HPDE6-E6E7 (cell line): ENCODE measurements at regions not wholly inside any gene's neighbourhood (a gene's known extent, or its start where the extent isn't known, plus 50 kb on each side); places are given as distances from the start of the nearest gene placed in this dataset.

Experiments used
- DNase-seq: peaks from one replicate; pipeline ENCODE4 v3.0.0; 2011; ENCODE audit warnings: missing footprints; ENCODE audit errors: extremely low spot score

DNA sequence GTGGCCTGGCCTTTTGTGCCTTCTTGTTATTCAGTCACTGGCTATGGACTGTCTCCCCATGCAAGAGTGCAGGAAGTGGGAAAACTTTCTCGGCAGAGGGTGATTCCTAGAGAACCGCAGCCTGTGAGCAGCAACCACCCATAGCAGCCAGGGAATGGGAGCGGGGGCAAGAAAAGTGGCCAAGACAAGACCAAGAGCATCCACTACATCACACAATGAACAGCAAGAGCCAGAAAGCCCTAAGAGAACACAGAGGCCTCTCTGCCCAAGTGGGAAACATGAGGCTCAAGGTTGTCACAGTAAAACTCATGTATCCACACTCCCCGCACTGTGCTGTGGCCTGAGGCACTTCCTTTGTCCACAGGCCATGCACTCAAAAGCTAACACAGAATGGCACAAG lies 129.1 kb upstream of the FSTL4 start:
- no peak for DNase-seq

DNA sequence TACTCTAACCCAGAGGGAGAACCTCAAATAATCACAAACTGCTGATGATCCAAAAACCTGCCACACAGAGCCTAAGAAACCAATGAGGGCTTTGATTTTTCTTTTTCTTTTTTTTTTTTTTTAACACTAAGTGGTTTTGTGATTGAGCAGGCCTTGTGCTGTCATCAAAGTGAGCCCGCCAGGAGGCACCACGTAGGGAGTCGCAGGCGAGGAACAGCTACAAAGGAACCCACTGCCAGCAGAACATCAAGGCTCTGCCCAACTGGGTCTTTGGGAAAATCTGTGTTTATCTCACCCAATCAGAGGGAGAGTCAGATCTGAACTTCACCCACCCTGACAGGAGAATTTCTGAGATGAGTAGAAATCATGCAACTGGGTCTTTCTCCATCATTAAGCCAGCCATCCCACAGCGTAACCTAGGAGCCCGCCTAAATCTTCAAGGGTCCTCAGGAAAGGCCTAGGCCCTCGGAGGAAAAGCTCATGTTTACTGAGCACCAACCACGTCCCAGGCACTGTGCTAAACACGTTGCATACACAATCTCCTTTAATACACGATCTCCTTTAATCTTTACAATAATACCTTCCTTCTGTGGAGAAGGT lies 126.9 kb upstream of the FSTL4 start:
- no peak for DNase-seq

DNA sequence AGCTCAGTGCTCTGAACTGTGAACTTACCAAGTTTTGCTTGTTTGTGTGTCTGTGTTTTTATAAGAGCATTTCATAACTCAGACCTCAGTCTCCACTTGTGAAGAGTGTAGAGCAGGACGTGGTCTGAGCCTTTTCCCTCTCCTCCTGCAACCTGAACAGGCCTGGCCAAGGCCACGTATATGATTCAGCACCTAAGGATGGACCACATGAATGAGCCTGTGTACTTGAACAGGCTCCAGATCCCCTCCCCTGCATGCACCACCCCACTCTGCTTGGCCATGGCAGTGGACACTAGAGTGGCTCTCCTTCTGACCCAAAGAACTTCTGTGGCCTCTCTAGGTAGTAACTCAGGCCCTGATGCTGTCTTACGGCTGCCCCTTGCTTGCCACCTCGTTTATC lies 125.9 kb upstream of the FSTL4 start:
- DNase-seq: no peak

DNA sequence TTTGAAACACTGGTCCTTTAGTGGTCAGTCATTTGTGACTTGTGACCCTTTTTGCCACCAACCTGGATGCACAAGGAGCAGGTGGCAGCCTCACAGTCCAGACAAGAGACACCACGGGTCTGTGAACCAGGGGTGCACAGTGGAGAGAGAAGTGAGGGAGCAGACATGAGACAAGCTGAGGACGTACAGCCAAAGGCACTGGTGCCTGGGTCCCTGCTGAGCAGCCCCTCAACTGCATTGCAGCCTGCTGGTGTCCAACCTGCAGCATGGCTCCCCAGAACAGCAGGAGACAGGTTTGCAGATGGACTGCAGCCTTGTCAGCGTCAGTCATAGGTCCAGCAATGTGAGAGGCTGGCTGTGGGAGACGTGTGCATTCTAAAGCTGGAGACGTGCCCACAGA lies 124.2 kb upstream of the FSTL4 start:
- no peak for DNase-seq

DNA sequence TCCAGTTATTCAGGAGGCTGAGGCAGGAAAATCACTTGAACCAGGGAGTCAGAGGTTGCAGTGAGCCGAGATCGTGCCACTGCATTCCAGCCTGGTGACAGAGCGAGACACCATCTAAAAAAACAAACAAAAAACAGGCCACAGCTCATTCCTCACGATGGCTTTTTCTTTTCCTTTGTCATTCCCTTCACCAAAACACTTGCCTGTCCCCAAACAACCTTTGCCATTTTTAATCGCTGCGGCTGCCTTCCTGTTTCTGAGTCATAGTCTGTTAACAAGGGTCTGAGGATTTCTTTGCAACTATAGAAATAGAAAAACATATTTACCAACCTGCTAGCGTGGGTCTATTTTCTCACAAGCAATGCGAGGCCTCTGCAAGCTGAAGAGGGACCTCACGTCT lies 123.0 kb upstream of the FSTL4 start:
- no peak for DNase-seq

DNA sequence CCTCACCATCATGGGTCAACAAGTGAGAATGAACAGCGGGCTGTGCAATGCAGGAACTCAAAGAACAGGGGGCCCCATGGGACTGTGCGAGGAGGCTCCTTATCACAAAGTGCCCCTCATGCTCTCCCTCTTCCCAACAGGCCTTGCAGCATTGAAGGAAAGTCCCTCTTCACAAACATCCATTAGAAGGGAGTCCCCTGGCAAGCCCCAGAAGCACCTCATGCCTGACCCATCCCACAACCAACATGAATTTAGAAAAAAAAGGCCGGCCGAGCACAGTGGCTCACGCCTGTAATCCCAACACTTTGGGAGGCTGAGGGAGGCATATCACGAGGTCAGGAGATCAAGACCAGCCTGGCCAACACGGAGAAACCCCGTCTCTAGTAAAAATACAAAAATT lies 122.6 kb upstream of the FSTL4 start:
- no peak for DNase-seq

DNA sequence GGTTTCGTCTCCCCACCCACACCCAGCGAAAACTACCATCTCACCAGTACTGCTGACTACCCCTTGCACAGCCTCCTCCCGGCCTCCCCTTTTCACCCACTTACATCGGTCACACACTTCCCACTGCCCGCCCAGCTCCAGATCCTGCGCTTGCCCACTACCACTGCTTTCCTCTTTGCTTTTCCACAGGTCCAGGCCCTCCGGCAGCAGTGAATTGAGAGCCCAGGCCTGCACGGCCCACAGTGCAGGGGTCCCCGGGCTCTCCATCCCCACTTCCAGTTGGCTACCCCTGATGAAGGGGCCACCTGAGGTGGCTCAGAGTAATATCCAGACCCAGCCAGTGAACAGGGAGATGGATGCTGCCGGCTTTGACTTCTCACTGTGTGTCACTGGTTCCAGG lies 120.2 kb upstream of the FSTL4 start:
- no peak for DNase-seq

DNA sequence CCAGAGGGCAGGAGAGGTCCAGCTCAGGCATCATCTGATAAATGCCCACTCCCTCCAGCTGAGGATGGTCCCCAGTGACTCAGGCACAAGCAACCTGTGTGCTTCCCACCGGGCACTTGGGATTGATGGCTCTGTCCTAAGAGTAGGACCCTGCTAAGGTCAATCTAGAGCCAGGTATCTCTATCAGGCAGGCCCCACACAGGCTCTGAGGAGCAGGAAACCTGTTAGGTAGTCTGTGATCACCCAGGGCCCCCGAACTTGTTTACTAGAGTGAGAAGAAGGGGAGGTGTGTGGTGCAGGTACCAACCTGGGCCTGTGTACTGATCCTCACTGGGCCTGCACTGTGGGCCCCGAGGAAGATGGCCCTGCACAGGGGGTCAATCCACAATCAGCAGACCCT lies 119.6 kb upstream of the FSTL4 start:
- no peak for DNase-seq

DNA sequence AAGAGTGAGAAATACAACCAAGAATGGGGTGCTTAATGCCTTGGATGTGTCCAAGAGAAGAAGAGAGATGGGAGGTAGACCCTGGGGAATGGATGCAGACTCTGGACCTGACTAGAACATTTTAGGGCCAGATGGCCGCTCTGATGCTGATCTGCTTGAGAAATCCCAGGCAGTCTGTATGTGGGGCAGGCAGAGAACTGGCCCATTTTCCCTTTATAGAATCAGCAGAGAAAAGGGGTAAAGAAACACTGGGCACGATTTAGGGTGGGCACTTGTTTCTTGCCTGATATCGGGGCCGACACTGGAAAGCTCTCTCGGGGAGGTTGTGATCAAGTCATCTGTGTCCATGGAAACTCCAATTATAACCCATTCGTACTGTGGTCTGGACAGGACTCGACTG lies 118.5 kb upstream of the FSTL4 start:
- no peak for DNase-seq

DNA sequence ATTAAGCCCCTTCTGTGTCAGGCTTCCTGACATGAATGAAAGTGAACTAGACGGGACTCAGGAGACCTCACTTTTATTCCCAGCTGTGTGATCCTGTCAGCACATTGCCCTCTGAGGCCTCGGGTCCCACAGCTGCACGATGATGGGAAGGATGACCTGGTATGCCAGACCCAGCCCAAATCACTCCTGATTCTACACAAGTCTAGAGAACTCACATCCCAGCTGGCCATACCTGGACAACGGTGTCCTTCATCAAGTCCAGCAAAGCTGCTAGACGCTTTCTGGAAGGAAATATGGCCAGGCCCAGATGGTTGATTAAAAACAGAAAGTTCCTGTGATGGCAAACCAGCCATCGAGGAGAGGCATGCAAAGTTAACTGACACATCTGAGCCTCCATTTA lies 118.0 kb upstream of the FSTL4 start:
- no peak for DNase-seq

DNA sequence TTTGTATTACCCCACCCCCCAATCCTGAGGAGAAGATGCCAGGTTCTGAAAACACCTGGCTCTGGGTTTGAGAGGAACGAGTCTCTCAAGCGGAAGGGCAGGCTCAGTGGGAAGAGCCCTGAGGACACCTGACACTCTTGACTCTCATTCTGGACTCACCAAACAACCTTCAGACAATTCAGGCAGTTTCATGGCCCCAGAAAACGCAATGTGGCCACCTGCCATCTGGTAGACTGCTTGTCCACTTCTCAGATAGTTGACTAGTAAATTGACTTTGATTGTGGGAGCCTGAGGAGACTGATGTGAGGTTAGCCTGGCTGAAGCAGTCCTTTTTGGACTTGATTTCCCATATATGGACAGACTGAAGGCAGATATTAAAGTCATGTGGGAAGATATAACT lies 117.5 kb upstream of the FSTL4 start:
- DNase-seq: no peak

DNA sequence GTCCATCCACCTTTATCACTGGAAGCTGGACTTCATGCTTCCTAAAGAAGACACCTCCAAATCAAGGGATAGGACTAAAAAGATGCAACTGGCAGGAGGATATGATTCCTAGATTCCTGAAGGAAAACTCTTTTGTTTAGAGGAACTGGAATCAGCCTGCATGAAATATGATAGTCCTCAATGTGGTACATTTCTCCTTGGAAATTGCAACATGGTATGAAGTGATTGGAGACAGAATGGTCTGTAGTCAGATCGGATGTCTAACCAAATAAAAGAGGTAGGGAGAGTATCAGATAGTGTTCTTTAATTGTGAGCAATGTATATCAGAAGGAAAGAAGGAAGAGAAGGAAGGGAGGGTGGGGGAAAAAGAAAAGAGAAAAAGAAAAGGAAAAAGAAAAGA lies 116.1 kb upstream of the FSTL4 start:
- no peak for DNase-seq

DNA sequence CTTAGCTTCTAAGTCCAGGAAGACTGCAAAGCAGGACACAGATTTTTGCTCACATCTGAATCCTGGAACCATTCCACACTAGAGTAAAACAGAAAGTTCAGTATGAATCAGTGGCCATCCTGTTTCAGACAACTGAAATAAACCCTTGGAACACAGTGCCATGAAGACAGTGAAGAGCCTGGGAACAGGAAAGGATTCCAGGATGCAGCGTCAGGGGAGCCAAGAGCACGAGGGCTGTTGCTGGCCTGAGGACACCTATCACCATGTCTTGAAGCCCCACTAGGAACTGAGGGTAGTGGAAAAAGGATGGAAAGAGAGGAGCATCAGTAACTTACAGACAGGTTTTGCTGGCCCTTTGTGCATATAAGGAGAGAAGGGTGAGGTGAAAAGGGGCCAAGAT lies 115.3 kb upstream of the FSTL4 start:
- DNase-seq: no peak

DNA sequence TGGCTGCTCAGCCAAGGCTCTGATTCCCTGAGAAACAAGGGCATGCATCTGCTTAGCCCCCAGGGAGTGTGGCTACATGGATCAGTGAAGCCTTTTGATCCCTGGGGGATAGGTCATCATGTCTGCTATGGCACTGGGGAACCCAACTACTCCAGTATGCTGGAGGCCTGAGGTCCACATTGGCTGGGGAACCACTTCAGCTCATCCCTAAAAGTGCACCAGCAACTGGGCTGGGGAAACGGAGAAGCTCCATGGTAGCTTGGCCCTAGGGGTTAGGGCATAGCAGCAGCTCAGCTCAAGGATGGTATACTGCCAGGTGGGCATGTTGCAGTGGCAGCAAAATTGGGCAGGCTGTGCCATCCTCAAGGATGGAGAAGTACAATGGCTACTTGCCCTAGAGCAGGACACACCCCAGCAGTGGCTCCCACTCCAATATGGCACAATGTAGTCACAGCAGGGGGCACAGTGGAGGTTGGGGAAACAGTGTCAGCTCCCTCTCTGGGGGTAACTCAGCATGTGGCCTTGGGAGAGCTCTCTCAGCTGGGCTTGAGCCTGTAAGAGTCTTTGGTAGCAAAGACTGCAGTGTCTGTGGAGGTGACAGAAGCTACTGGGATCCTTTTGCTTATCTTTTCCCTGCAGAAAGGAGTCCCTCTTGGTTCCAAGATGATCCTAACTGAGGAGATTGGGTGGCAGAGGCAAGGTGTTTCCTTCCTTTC lies 111.5 kb upstream of the FSTL4 start:
- no peak for DNase-seq

DNA sequence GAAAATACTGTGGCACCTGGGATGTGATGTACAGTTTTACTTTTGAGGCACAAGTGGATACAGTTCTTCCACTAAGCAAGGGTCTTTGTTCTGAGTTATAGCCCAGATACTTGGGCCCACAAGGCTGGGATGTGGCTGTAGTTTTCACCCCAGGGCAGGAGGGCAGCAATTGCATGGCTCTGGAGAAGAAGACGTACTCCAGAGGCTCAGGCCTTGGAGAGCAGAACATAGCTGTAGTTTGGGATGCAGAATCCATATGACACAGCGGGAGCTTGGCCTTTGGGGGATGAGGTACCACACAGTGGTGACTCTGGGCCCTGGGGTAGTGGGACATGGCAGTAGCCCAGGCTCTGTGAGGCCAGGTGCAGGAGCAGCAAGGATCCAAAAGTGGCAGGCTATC lies 110.8 kb upstream of the FSTL4 start:
- no peak for DNase-seq

DNA sequence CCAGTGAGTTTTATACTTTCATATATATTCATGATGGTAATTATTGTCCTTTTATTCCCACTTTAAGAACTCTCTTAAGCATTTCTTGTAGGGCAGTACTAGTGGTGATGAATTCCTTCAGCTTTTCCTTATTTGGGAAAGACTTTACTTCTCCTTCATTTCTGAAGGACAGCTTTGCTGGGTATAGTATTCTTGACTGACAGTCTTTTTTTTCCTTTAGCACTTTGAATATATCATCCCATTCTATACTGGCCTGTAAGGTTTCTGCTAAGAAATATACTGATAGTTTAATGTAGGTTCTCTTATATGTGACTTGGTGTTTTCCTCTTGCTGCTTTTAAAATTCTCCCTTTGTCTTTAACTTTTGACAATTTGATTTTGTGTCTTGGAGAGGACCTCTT lies 109.0 kb upstream of the FSTL4 start:
- no peak for DNase-seq

DNA sequence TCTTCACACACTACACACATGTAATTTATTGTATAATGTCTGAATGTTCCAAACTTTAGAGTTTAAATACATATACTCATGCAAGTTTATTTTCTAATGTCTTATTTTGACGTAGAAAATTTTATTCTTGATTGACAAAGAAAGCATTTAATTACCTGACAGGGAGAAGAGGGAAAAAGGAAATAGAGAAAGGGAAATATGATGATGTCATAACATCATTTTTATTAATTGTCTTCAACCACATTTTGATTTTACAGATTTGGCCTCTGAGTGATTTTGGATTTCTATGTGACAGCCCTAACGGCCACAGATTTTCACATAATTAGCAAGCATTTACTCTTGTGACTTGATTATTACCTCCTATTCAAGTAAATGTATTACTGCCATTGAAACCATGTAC lies 106.1 kb upstream of the FSTL4 start:
- DNase-seq: no peak

DNA sequence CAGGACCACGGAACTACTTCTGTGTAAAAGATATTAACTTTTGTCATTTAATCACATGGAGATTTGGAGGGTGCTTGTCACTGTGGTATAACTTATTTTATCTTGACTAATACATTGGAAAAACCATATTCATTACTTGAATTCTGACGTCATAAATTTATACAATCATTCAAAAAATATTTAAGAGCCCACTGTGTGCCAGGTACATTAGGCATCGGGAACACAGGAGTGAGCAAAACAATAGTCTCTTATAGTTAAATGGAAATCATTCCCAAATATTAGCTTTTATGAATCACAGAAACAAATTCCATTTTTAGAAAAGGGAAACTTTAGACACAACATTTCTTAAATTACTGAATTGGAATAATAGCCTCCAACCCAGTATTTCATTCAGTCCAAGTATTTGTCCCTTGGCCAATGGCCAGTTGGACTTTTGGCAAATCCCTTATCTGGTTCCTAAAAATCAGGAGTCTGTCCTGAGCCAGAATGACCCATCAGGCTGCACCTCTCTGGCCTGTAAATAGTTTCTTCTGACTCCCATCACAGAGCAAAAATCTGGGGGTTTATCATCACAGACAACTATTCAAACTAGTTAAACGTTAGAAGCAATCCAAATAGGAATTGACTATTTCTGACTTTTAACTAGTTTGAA lies 104.3 kb upstream of the FSTL4 start:
- DNase-seq: no peak

DNA sequence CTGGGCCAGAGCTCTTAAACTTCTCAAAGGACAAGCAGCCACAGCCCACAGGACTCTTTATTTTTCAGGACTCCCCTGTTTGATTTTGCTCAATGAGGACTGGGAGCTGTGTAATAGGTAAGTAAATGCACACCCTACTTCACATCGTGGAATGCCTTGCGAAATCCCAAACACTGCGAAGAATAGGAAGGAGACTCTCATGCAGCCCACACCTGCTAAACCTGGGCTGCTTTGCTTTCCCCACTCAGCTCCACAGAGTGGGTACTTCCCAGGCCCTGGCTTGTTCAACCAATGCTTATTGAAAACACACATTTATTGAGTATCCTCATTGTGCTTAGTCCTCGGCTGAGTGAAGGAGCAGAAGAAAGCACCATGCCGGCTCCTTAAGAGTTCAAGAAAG lies 103.3 kb upstream of the FSTL4 start:
- no peak for DNase-seq

DNA sequence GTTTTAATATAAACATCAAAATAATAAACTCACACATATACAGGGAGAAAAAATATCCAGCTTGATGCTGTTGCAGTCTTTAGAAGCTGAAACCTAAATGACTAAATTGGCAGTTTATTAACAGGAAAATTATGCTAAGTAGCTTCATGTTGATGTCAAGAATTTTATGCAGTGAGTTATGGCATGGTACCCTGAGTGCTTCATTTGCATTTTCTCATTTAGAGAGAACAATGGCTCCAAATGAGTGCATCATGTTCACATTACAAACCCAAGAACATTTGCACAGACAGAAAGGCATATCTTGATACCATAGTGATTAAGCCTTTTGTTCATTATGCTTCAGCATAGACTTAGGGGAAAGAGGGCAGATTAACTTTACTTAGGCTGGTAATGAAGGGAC lies 102.9 kb upstream of the FSTL4 start:
- DNase-seq: no peak

DNA sequence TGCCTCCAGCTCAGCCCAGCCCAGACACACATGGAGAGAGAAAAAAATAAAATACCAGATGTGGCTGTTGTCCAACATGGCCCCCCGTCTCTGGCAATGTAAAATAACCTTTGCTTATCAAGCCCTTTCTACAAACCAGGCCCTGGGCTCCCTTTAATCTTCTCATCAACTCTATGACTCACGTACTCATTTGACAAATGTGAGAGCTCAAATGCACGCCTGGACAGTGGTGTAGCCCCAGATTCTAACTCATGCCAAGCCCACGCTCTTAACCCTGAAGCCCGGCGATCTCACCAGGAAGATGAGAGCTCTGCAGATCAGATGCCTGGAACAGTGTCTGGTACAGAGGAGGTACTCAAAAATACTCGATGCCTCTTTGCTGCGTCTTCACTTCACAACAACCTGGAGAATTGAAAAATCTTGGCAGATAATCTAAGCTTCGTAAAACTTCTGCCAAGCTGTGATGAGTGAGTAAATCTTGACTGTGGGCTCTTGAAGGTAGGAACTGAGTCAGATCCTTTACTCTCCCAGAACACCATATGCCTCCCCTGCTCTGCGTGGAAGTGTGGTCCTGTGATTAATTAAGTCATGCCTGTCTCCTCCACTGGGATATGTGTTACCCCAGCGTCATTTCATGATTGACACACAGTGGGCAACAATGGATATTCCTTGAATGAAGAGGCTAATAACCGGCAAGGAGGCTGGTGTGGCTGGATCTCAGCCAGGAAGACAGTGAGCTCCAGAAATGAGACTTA lies 102.0 kb upstream of the FSTL4 start:
- no peak for DNase-seq

DNA sequence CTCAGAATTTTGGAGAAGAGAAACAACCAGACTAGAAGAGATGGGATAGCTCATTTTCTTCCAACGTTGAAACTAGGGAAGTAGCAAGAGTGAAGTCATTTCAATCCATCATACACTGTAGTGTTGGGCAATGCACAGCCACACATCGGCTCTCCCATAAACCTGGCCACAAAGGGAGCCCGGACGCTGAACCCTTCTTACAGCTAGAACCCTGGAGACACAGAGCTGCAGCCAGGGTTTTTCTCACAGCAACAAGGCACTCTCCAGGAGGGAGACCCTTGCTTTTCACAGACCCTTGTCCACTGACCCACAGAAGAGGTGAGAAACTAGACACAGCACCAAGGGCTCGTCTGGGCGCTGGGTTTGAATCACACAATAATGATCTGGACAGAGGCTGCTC lies 101.4 kb upstream of the FSTL4 start:
- no peak for DNase-seq

DNA sequence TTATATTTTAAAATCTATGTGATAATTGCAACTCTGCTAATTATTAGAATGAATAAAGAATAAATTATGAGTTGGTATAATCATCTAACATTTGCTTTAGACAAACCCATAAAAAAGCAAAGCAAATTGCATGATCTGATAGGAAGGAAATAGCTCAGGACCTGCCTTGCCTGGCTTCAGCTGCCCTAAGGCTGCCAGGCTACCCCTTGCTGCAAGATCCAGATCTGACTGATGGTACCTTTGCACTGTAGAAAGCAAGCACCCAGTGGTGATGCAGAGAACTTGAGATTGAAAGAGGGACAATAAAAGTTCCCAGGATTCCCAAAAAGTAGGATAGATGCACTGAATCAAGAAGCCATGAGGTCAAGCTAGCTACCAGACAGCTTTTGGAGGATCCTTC lies 100.9 kb upstream of the FSTL4 start:
- DNase-seq: no peak
